Small intestine (tissue), 7 donors: ENCODE measurements at regions not wholly inside any gene's neighbourhood (a gene's known extent, or its start where the extent isn't known, plus 50 kb on each side); places are given as distances from the start of the nearest gene placed in this dataset.

Experiments used
- DNase-seq, 2 donors: peaks; one replicate each; pipeline versions ENCODE4 v3.0.0 to v3.0.0-alpha.2; 2013
- FAIRE-seq: peaks from 2 replicates; lab custom pipeline; 2012; peaks lifted over from hg19 to GRCh38; lab: Jason Lieb, UNC
- H3K27ac ChIP-seq, 3 donors: one replicate each; pipeline ENCODE4 v1.5.1; 2013; ENCODE audit warnings: low read length in 2 of 3, mild to moderate bottlenecking in 2 of 3, control low read depth in 1 of 3, inconsistent platforms in 1 of 3, low read depth in 1 of 3, moderate library complexity in 1 of 3
- H3K27me3 ChIP-seq, 3 donors: one replicate each; pipeline ENCODE4 v1.6.1; 2013; ENCODE audit warnings: low read length in 3 of 3, inconsistent platforms in 1 of 3; ENCODE audit not compliant: control insufficient read depth in 3 of 3, insufficient read depth in 3 of 3
- H3K36me3 ChIP-seq, 3 donors: one replicate each; pipeline ENCODE4 v1.6.1; 2013; ENCODE audit warnings: low read length in 3 of 3, inconsistent platforms in 1 of 3, low read depth in 1 of 3, mild to moderate bottlenecking in 1 of 3, moderate library complexity in 1 of 3; ENCODE audit not compliant: control insufficient read depth in 3 of 3, insufficient read depth in 2 of 3
- H3K4me1 ChIP-seq, 3 donors: one replicate each; pipeline ENCODE4 v1.6.1; 2013; ENCODE audit warnings: low read length in 2 of 3, inconsistent platforms in 1 of 3, low read depth in 1 of 3, mild to moderate bottlenecking in 1 of 3, moderate library complexity in 1 of 3; ENCODE audit not compliant: control insufficient read depth in 3 of 3, insufficient read depth in 2 of 3
- H3K4me3 ChIP-seq, 3 donors: one replicate each; pipeline ENCODE4 v1.5.1; 2013; ENCODE audit warnings: low read length in 3 of 3, control low read depth in 1 of 3, inconsistent platforms in 1 of 3, low read depth in 1 of 3, mild to moderate bottlenecking in 1 of 3, moderate library complexity in 1 of 3
- H3K9me3 ChIP-seq, 2 donors: one replicate each; pipeline ENCODE4 v1.6.1; 2013; ENCODE audit warnings: low read depth in 1 of 2, low read length in 1 of 2; ENCODE audit not compliant: control insufficient read depth in 2 of 2, insufficient read depth in 1 of 2
- WGBS, 3 donors: extraction: QIAGEN DNeasy Blood & Tissue Kit; methylation state at CpG; one replicate each; pipeline ENCODE4 v1.1.7; 2013; 5-methylcytosine and 5-hydroxymethylcytosine counted together
- donor health status: healthy with polysubstance abuse.
- donor health status: control.
- donor health status: control.
- donor health status: Bipolar disorder and iron deficiency.
- donor health status: healthy.

GRCh38 chr3:159148466-159148865 is 346.6 kb downstream of the MFSD1 start:
- Histone ChIP-seq H3K27ac (no peak overlapping the region), H3K36me3 (no peaks in the 10 kb centered on the region), H3K9me3 (no peaks in the 10 kb centered on the region), H3K4me3 (no peak overlapping the region), H3K4me1 (no peaks in the 10 kb centered on the region), H3K27me3 (no peaks in the 10 kb centered on the region)
- no peak for DNase-seq
- FAIRE-seq: no peak
- 70 to 84% (median 78%) methylated on average over 1 of the region's 1 CpG for whole genome bisulfite sequencing, 3 donors

- WGBS, 3 donors: 63 to 80% (median 70%) methylated on average over 7 of the region's 7 CpGs
- Histone ChIP-seq H3K36me3 (no peaks in the 10 kb centered on the region), H3K4me3 (no peak overlapping the region), H3K4me1 (no peaks in the 10 kb centered on the region), H3K9me3 (no peaks in the 10 kb centered on the region), H3K27me3 (no peaks in the 10 kb centered on the region), H3K27ac (no peak overlapping the region)
- no peak for FAIRE-seq
- no peak for DNase-seq
These were observed 347.3 kb downstream of the MFSD1 start for GRCh38 chr3:159149131-159149530.

GRCh38 chr3:159149633-159150032 is 347.8 kb downstream of the MFSD1 start:
- FAIRE-seq (no peak), DNase-seq (no peak)
- Histone ChIP-seq H3K27me3 (no peaks in the 10 kb centered on the region), H3K9me3 (no peaks in the 10 kb centered on the region), H3K4me1 (no peaks in the 10 kb centered on the region), H3K27ac (no peak overlapping the region), H3K36me3 (no peaks in the 10 kb centered on the region), H3K4me3 (no peak overlapping the region)
- WGBS, 3 donors: 50 to 71% (median 52%) methylated on average over 1 of the region's 1 CpG

GRCh38 chr3:159150180-159150579 is 348.3 kb downstream of the MFSD1 start:
- Histone ChIP-seq H3K9me3 (no peaks in the 10 kb centered on the region), H3K4me1 (no peaks in the 10 kb centered on the region), H3K4me3 (no peak overlapping the region), H3K27ac (no peak overlapping the region), H3K27me3 (no peaks in the 10 kb centered on the region), H3K36me3 (no peaks in the 10 kb centered on the region)
- WGBS, 3 donors: 69 to 80% (median 76%) methylated on average over 3 of the region's 3 CpGs
- DNase-seq (no peak), FAIRE-seq (no peak)

GRCh38 chr3:159151130-159151529 is 349.3 kb downstream of the MFSD1 start:
- H3K36me3 ChIP-seq: no peaks in the 10 kb centered on the region
- H3K27me3 ChIP-seq: no peaks in the 10 kb centered on the region
- H3K9me3 ChIP-seq: no peaks in the 10 kb centered on the region
- no peak overlapping the region for H3K4me3 ChIP-seq
- DNase-seq (no peak), FAIRE-seq (no peak)
- WGBS, 3 donors: 59 to 67% (median 61%) methylated on average over 5 of the region's 5 CpGs
- H3K4me1 ChIP-seq: no peaks in the 10 kb centered on the region
- H3K27ac ChIP-seq: no peak overlapping the region

GRCh38 chr3:159157275-159157674 is 355.4 kb downstream of the MFSD1 start:
- Histone ChIP-seq H3K27me3 (no peaks in the 10 kb centered on the region), H3K4me3 (no peak overlapping the region), H3K4me1 (no peaks in the 10 kb centered on the region), H3K9me3 (no peaks in the 10 kb centered on the region), H3K27ac (no peak overlapping the region), H3K36me3 (no peaks in the 10 kb centered on the region)
- DNase-seq: no peak
- 72 to 79% (median 73%) methylated on average over 2 of the region's 2 CpGs for WGBS, 3 donors
- FAIRE-seq: no peak

GRCh38 chr3:159158213-159158612 is 356.4 kb downstream of the MFSD1 start:
- H3K9me3 ChIP-seq: no peaks in the 10 kb centered on the region
- WGBS, 3 donors: 36 to 63% (median 46%) methylated on average over 2 of the region's 2 CpGs
- no peaks in the 10 kb centered on the region for H3K4me1 ChIP-seq
- H3K27me3 ChIP-seq: no peaks in the 10 kb centered on the region
- FAIRE-seq (no peak), DNase-seq (no peak)
- no peak overlapping the region for H3K27ac ChIP-seq
- H3K4me3 ChIP-seq: no peak overlapping the region
- no peaks in the 10 kb centered on the region for H3K36me3 ChIP-seq

GRCh38 chr3:159158801-159159200 is 356.9 kb downstream of the MFSD1 start:
- no peaks in the 10 kb centered on the region for H3K27me3 ChIP-seq
- no peak for FAIRE-seq
- H3K4me3 ChIP-seq: no peak overlapping the region
- no peaks in the 10 kb centered on the region for H3K4me1 ChIP-seq
- no peaks in the 10 kb centered on the region for H3K36me3 ChIP-seq
- no peaks in the 10 kb centered on the region for H3K9me3 ChIP-seq
- DNase-seq: no peak
- H3K27ac ChIP-seq: no peak overlapping the region

GRCh38 chr3:159159546-159159945 is 357.7 kb downstream of the MFSD1 start:
- H3K9me3 ChIP-seq: no peaks in the 10 kb centered on the region
- no peak overlapping the region for H3K4me3 ChIP-seq
- FAIRE-seq (no peak), DNase-seq (no peak)
- H3K4me1 ChIP-seq: no peaks in the 10 kb centered on the region
- H3K27me3 ChIP-seq: no peaks in the 10 kb centered on the region
- WGBS, 3 donors: 78 to 79% (median 78%) methylated on average over 2 of the region's 2 CpGs
- no peak overlapping the region for H3K27ac ChIP-seq
- H3K36me3 ChIP-seq: no peaks in the 10 kb centered on the region
